ENCODE measurements at regions not wholly inside any gene's neighbourhood (a gene's known extent, or its start where the extent isn't known, plus 50 kb on each side); places are given as distances from the start of the nearest gene placed in this dataset.

GRCh38 chr5:17135050-17135449 lies 82.4 kb upstream of the BASP1 start:
- Histone ChIP-seq H3K4me1 (ENCODE audit: control insufficient read depth in 2 of 3, insufficient read depth in 2 of 3, low read depth in 1 of 3, low read length in 3 of 3) (no peaks in the 10 kb centered on the region), H3K36me3 (ENCODE audit: control insufficient read depth in 2 of 3, insufficient read depth in 3 of 3, low read length in 3 of 3) (no peaks in the 10 kb centered on the region), H3K27ac (ENCODE audit: low read depth in 2 of 2, low read length in 2 of 2) (no peak overlapping the region), H3K27me3 (ENCODE audit: control insufficient read depth, insufficient read depth, low read length) (no peaks in the 10 kb centered on the region), H3K9me3 (ENCODE audit: control insufficient read depth in 2 of 3, insufficient read depth in 1 of 3, low read length in 3 of 3) (no peaks in the 10 kb centered on the region), H3K9ac (ENCODE audit: low read length in 3 of 3) (no peak overlapping the region), H3K4me3 (ENCODE audit: low read length in 3 of 3) (no peak overlapping the region)
- intact Hi-C loops (cut with DNase I) = no loop called here
- FAIRE-seq = no peak
- no peak for DNase-seq
- no peak for TF ChIP-seq CTCF (IDR thresholded peaks at IDR 0.05; ENCODE audit: borderline replicate concordance, extremely low read depth, insufficient read depth)

GRCh38 chr5:17143335-17143734 lies 74.1 kb upstream of the BASP1 start:
- H3K27ac ChIP-seq (ENCODE audit: low read depth in 2 of 2, low read length in 2 of 2) = peak overlapping the region in 1 of 2 donors; percentile 14
- no peak overlapping the region for H3K9ac ChIP-seq (ENCODE audit: low read length in 3 of 3)
- intact Hi-C loops (cut with DNase I) = no loop called here
- FAIRE-seq = no peak
- no peaks in the 10 kb centered on the region for H3K9me3 ChIP-seq (ENCODE audit: control insufficient read depth in 2 of 3, insufficient read depth in 1 of 3, low read length in 3 of 3)
- no peaks in the 10 kb centered on the region for H3K4me1 ChIP-seq (ENCODE audit: control insufficient read depth in 2 of 3, insufficient read depth in 2 of 3, low read depth in 1 of 3, low read length in 3 of 3)
- no peak for TF ChIP-seq CTCF (IDR thresholded peaks at IDR 0.05; ENCODE audit: borderline replicate concordance, extremely low read depth, insufficient read depth)
- DNase-seq = peak in 1 of 5 donors; percentile 39
- no peaks in the 10 kb centered on the region for H3K27me3 ChIP-seq (ENCODE audit: control insufficient read depth, insufficient read depth, low read length)
- no peak overlapping the region for H3K4me3 ChIP-seq (ENCODE audit: low read length in 3 of 3)
- H3K36me3 ChIP-seq (ENCODE audit: control insufficient read depth in 2 of 3, insufficient read depth in 3 of 3, low read length in 3 of 3) = no peaks in the 10 kb centered on the region

DNA sequence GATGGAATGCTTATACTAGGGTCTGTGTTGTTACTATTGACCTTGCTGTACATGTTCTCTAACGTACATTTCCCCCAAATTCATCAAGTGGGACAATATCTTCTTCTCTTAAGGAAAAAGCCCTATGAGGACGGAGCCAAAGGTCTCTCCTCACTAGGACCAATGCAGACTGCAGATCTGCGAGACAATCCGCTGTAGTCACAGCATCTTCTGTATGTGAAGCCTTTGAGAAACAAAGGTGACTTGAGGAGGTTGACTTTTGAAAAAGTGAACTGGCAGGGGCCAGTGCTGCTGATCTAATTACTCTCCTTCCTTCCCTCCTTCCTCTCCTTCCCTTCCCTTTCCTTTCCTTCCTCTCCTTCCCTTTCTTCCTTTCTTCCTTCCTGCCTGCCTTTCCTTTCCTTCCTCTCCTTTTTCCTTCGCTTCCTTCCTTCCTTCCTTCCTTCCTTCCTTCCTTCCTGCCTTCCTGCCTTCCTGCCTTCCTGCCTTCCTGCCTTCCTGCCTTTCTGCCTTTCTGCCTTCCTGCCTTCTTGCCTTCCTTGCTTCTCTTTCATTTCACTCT lies 71.1 kb upstream of the BASP1 start:
- no peak overlapping the region for H3K4me3 ChIP-seq (ENCODE audit: low read length in 3 of 3)
- DNase-seq = no peak
- H3K27me3 ChIP-seq (ENCODE audit: control insufficient read depth, insufficient read depth, low read length) = no peaks in the 10 kb centered on the region
- no peak overlapping the region for H3K27ac ChIP-seq (ENCODE audit: low read depth in 2 of 2, low read length in 2 of 2)
- no peak overlapping the region for H3K9ac ChIP-seq (ENCODE audit: low read length in 3 of 3)
- no peaks in the 10 kb centered on the region for H3K4me1 ChIP-seq (ENCODE audit: control insufficient read depth in 2 of 3, insufficient read depth in 2 of 3, low read depth in 1 of 3, low read length in 3 of 3)
- intact Hi-C loops (cut with DNase I) = no loop called here
- no peaks in the 10 kb centered on the region for H3K36me3 ChIP-seq (ENCODE audit: control insufficient read depth in 2 of 3, insufficient read depth in 3 of 3, low read length in 3 of 3)
- H3K9me3 ChIP-seq (ENCODE audit: control insufficient read depth in 2 of 3, insufficient read depth in 1 of 3, low read length in 3 of 3) = no peaks in the 10 kb centered on the region
- no peak for FAIRE-seq
- TF ChIP-seq CTCF (IDR thresholded peaks at IDR 0.05; ENCODE audit: borderline replicate concordance, extremely low read depth, insufficient read depth) = no peak

- H3K36me3 ChIP-seq (ENCODE audit: control insufficient read depth in 2 of 3, insufficient read depth in 3 of 3, low read length in 3 of 3) = no peaks in the 10 kb centered on the region
- no peaks in the 10 kb centered on the region for H3K27me3 ChIP-seq (ENCODE audit: control insufficient read depth, insufficient read depth, low read length)
- no peaks in the 10 kb centered on the region for H3K4me1 ChIP-seq (ENCODE audit: control insufficient read depth in 2 of 3, insufficient read depth in 2 of 3, low read depth in 1 of 3, low read length in 3 of 3)
- H3K9me3 ChIP-seq (ENCODE audit: control insufficient read depth in 2 of 3, insufficient read depth in 1 of 3, low read length in 3 of 3) = no peaks in the 10 kb centered on the region
- no peak overlapping the region for H3K27ac ChIP-seq (ENCODE audit: low read depth in 2 of 2, low read length in 2 of 2)
- H3K9ac ChIP-seq (ENCODE audit: low read length in 3 of 3) = no peak overlapping the region
- FAIRE-seq (no peak), DNase-seq (no peak)
- intact Hi-C loops (cut with DNase I) = no loop called here
- TF ChIP-seq CTCF (IDR thresholded peaks at IDR 0.05; ENCODE audit: borderline replicate concordance, extremely low read depth, insufficient read depth) = no peak
- no peak overlapping the region for H3K4me3 ChIP-seq (ENCODE audit: low read length in 3 of 3)
These were observed 70.3 kb upstream of the BASP1 start for GRCh38 chr5:17147170-17147569.

All from kidney (tissue), 13 donors.